SU-DHL-6 (cell line): ENCODE measurements at regions not wholly inside any gene's neighbourhood (a gene's known extent, or its start where the extent isn't known, plus 50 kb on each side); places are given as distances from the start of the nearest gene placed in this dataset.

Experiments
- H2AFZ ChIP-seq: fragments of 200-600 bp; sonication (generic); 2 replicates; pipeline ENCODE4 v1.6.1; 2014; ENCODE audit warnings: low read depth, mild to moderate bottlenecking, moderate library complexity, mixed read lengths, antibody characterized with exemption, low read length; ENCODE audit not compliant: severe bottlenecking
- H3F3A ChIP-seq: fragments of 200-600 bp; shearing (Covaris generic); 2 replicates; pipeline ENCODE4 v1.6.0; 2016; ENCODE audit warnings: antibody characterized with exemption, mild to moderate bottlenecking; ENCODE audit not compliant: insufficient read depth
- H3K27ac ChIP-seq: fragments of 200-600 bp; sonication (generic); 2 replicates; pipeline ENCODE4 v1.5.1; 2016; ENCODE audit warnings: low read depth, mild to moderate bottlenecking, low read length, moderate library complexity, mixed read lengths
- H3K27me3 ChIP-seq: fragments of 200-600 bp; sonication (generic), shearing (Covaris generic); 2 replicates; pipeline ENCODE4 v1.6.0; 2014; ENCODE audit warnings: mild to moderate bottlenecking, low read length
- H3K36me3 ChIP-seq: fragments of 200-600 bp; sonication (generic); 2 replicates; pipeline ENCODE4 v1.6.1; 2014; ENCODE audit warnings: mild to moderate bottlenecking, low read length, mixed read lengths
- H3K4me2 ChIP-seq: fragments of 300-600, 200-600 bp; shearing (Covaris generic), sonication (generic); 2 replicates; pipeline ENCODE4 v1.6.0; 2014; ENCODE audit warnings: low read length, low read depth, mild to moderate bottlenecking; ENCODE audit not compliant: poor library complexity, severe bottlenecking
- H3K4me3 ChIP-seq: fragments of 200-600 bp; sonication (generic); 2 replicates; pipeline ENCODE4 v1.5.1; 2014; ENCODE audit warnings: antibody characterized with exemption, low read length, mild to moderate bottlenecking, mixed read lengths; ENCODE audit not compliant: insufficient read depth, poor library complexity, severe bottlenecking
- H3K79me2 ChIP-seq: fragments of 200-600 bp; sonication (generic); 2 replicates; pipeline ENCODE4 v1.6.1; 2014; ENCODE audit warnings: mild to moderate bottlenecking, low read length, moderate library complexity; ENCODE audit not compliant: insufficient read depth
- H3K9ac ChIP-seq: fragments of 200-600 bp; sonication (generic); 2 replicates; pipeline ENCODE4 v1.7.0; 2014; ENCODE audit warnings: mild to moderate bottlenecking, low read length
- H3K9me2 ChIP-seq: fragments of 200-600 bp; sonication (generic); replicated peaks from 2 replicates; pipeline ENCODE4 v1.6.1; 2014; ENCODE audit warnings: low read length; ENCODE audit not compliant: insufficient read depth
- H3K9me3 ChIP-seq: fragments of 200-600 bp; sonication (generic); 2 replicates; pipeline ENCODE4 v1.6.1; 2014; ENCODE audit warnings: low read length, mixed read lengths; ENCODE audit not compliant: insufficient read depth
- H4K20me1 ChIP-seq: fragments of 200-600 bp; sonication (generic); 2 replicates; pipeline ENCODE4 v1.6.1; 2014; ENCODE audit warnings: low read depth, mild to moderate bottlenecking, antibody characterized with exemption, low read length, moderate library complexity, mixed read lengths
- CTCF ChIP-seq: fragments of 200-600 bp; sonication (generic); IDR thresholded peaks from one replicate; pipeline ENCODE4 v1.5.1; 2017; ENCODE audit warnings: antibody characterized with exemption, mild to moderate bottlenecking, low read length, moderate library complexity; ENCODE audit not compliant: insufficient read depth, poor library complexity, severe bottlenecking
- EZH2phosphoT487 ChIP-seq: fragments of 200-600 bp; sonication (generic), shearing (Covaris generic); conservative IDR thresholded peaks from 2 replicates; pipeline ENCODE4 v1.6.1; 2018; ENCODE audit warnings: mild to moderate bottlenecking, antibody characterized with exemption, low read length, moderate library complexity, mixed read lengths

GRCh38 chr13:29922281-29922821 lies 71.9 kb upstream of the UBL3 start:
- Histone ChIP-seq H3K27me3 (no peaks in the 10 kb centered on the region), H3K9me2 (no peaks in the 10 kb centered on the region), H3K4me3 (no peak overlapping the region), H3K36me3 (no peaks in the 10 kb centered on the region), H3K79me2 (no peaks in the 10 kb centered on the region), H4K20me1 (no peaks in the 10 kb centered on the region), H3K27ac (no peak overlapping the region), H3K9ac (no peak overlapping the region), H2AFZ (no peak overlapping the region), H3F3A (no peaks in the 10 kb centered on the region), H3K4me2 (no peak overlapping the region), H3K9me3 (no peaks in the 10 kb centered on the region)
- TF ChIP-seq EZH2phosphoT487, result no peak
- no peak for TF ChIP-seq CTCF

GRCh38 chr13:29921542-29921941 lies 71.1 kb upstream of the UBL3 start:
- Histone ChIP-seq H3F3A (no peaks in the 10 kb centered on the region), H3K79me2 (no peaks in the 10 kb centered on the region), H3K36me3 (no peaks in the 10 kb centered on the region), H3K9me2 (no peaks in the 10 kb centered on the region), H3K4me2 (no peak overlapping the region), H4K20me1 (no peaks in the 10 kb centered on the region), H3K27ac (no peak overlapping the region), H3K4me3 (no peak overlapping the region), H2AFZ (no peak overlapping the region), H3K9ac (no peak overlapping the region), H3K9me3 (no peaks in the 10 kb centered on the region), H3K27me3 (no peaks in the 10 kb centered on the region)
- TF ChIP-seq EZH2phosphoT487 (no peak), CTCF (no peak)

- no peak for TF ChIP-seq CTCF
- no peak for TF ChIP-seq EZH2phosphoT487
- no peak overlapping the region for H3K27ac ChIP-seq
These were observed 69.7 kb upstream of the UBL3 start for GRCh38 chr13:29920025-29920643.

More at GRCh38 chr13:29920025-29920643, 69.7 kb upstream of the UBL3 start:
- Histone ChIP-seq H3F3A (no peaks in the 10 kb centered on the region), H3K79me2 (no peaks in the 10 kb centered on the region), H3K36me3 (no peaks in the 10 kb centered on the region), H2AFZ (no peak overlapping the region), H3K9ac (no peak overlapping the region), H3K4me2 (no peak overlapping the region), H3K9me3 (no peaks in the 10 kb centered on the region), H3K27me3 (no peaks in the 10 kb centered on the region), H4K20me1 (no peaks in the 10 kb centered on the region), H3K4me3 (no peak overlapping the region), H3K9me2 (no peaks in the 10 kb centered on the region)
